SU-DHL-6 (cell line): ENCODE measurements at regions not wholly inside any gene's neighbourhood (a gene's known extent, or its start where the extent isn't known, plus 50 kb on each side); places are given as distances from the start of the nearest gene placed in this dataset.

Experiments used
- CTCF ChIP-seq: fragments of 200-600 bp; sonication (generic); IDR thresholded peaks from one replicate; pipeline ENCODE4 v1.5.1; 2017; ENCODE audit warnings: antibody characterized with exemption, mild to moderate bottlenecking, low read length, moderate library complexity; ENCODE audit not compliant: insufficient read depth, poor library complexity, severe bottlenecking
- EZH2phosphoT487 ChIP-seq: fragments of 200-600 bp; sonication (generic), shearing (Covaris generic); conservative IDR thresholded peaks from 2 replicates; pipeline ENCODE4 v1.6.1; 2018; ENCODE audit warnings: mild to moderate bottlenecking, antibody characterized with exemption, low read length, moderate library complexity, mixed read lengths

GRCh38 chr3:101170062-101170771 is 150.2 kb downstream of the IMPG2 start:
- TF ChIP-seq CTCF (no peak), EZH2phosphoT487 (no peak)
